ENCODE measurements at regions not wholly inside any gene's neighbourhood (a gene's known extent, or its start where the extent isn't known, plus 50 kb on each side); places are given as distances from the start of the nearest gene placed in this dataset.

DNA sequence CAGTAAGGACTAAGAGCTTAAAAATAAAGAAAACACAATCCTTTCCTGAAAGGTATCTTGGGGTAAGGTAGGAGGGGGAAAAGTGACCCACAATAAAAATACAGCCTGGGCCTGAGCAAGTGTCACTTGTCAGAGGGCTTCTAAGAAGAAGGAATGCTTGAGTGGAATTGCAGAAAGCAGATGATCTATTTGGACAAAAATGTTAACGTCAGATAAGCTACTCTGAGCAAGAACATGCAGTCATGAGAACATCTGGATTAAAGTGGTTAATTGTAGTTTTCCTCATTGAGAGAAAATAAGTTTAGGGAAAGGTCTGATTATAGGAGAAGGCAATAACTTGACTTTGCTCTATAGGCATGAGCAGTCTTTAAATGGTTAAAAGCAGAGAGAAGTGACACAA is 581.9 kb downstream of the HTR1B start:
- TF ChIP-seq SP1 (IDR thresholded peaks at IDR 0.05): no peak
- TF ChIP-seq FOXA1 (IDR thresholded peaks at IDR 0.05): no peak
- TF ChIP-seq ELF4 (IDR thresholded peaks at IDR 0.05): no peak
- no peak for TF ChIP-seq FOXK2 (IDR thresholded peaks at IDR 0.05)
- no peak for TF ChIP-seq TARDBP (IDR thresholded peaks at IDR 0.05)
- TF ChIP-seq LEF1 (IDR thresholded peaks at IDR 0.05; ENCODE audit: borderline replicate concordance): no peak
- TF ChIP-seq, protein P1, sequence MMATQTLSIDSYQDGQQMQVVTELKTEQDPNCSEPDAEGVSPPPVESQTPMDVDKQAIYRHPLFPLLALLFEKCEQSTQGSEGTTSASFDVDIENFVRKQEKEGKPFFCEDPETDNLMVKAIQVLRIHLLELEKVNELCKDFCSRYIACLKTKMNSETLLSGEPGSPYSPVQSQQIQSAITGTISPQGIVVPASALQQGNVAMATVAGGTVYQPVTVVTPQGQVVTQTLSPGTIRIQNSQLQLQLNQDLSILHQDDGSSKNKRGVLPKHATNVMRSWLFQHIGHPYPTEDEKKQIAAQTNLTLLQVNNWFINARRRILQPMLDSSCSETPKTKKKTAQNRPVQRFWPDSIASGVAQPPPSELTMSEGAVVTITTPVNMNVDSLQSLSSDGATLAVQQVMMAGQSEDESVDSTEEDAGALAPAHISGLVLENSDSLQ (IDR thresholded peaks at IDR 0.05): no peak
- TF ChIP-seq L3MBTL2 (conservative IDR thresholded peaks at IDR 0.05): no peak
- no peak for TF ChIP-seq FOXM1 (IDR thresholded peaks at IDR 0.05; ENCODE audit: borderline replicate concordance)
- no peak for TF ChIP-seq ARNT (IDR thresholded peaks at IDR 0.05)
- TF ChIP-seq ZNF384 (IDR thresholded peaks at IDR 0.05): no peak
- TF ChIP-seq SUZ12 (IDR thresholded peaks at IDR 0.05): no peak
- TF ChIP-seq BHLHE40 (IDR thresholded peaks at IDR 0.05; ENCODE audit: borderline replicate concordance): no peak

Data from HEK293T (cell line).